Endothelial cell of umbilical vein (primary cell): ENCODE measurements at regions not wholly inside any gene's neighbourhood (a gene's known extent, or its start where the extent isn't known, plus 50 kb on each side); places are given as distances from the start of the nearest gene placed in this dataset.

Source experiments
- BruUV-seq: library from RNA; stranded (reverse); fragments of 400-500 nt; replicated peaks from 2 replicates; lab custom pipeline; 2021; lab: Mats Ljungman, UMichigan
- CTCF ChIA-PET: fragments of 300-600, 350-600 bp; sonication (Branson Sonifier 250); formaldehyde crosslinking; loops from one replicate; lab custom pipeline; 2021; ENCODE audit warnings: antibody characterized with exemption, inconsistent platforms; lab: Charles Lee
- POLR2A ChIA-PET: fragments of 300-600, 350-600 bp; sonication (Branson Sonifier 250); formaldehyde crosslinking; loops from one replicate; lab custom pipeline; 2021; ENCODE audit warnings: antibody characterized with exemption, inconsistent platforms; lab: Charles Lee
- DNase-seq: peaks from one replicate; pipeline ENCODE4 v3.0.0-alpha.2; 2011; ENCODE audit warnings: low read depth, low spot score
- FAIRE-seq: peaks from 2 replicates; lab custom pipeline; 2011; peaks lifted over from hg19 to GRCh38; lab: Jason Lieb, UNC
- H2AFZ ChIP-seq: 2 replicates; pipeline ENCODE4 v1.6.0; 2012; ENCODE audit warnings: low read depth, low read length, control low read depth, inconsistent platforms
- H3K27ac ChIP-seq: 2 replicates; pipeline ENCODE4 v1.5.1; 2011; ENCODE audit warnings: low read depth, mild to moderate bottlenecking, control low read depth, low read length, moderate library complexity; ENCODE audit not compliant: insufficient read depth
- H3K27me3 ChIP-seq, 2 experiments: 2 replicates each; pipeline versions ENCODE4 v1.6.0 to v1.6.1; 2011; ENCODE audit warnings: low read length in 2 of 2, mixed read lengths in 1 of 2; ENCODE audit not compliant: control insufficient read depth in 2 of 2, insufficient read depth in 2 of 2
- H3K36me3 ChIP-seq, 2 experiments: 2 replicates in 1 of 2; 3 replicates in 1 of 2; pipeline ENCODE4 v1.5.1; 2011; ENCODE audit warnings: low read length in 2 of 2, mild to moderate bottlenecking in 1 of 2, moderate library complexity in 1 of 2; ENCODE audit not compliant: control insufficient read depth in 2 of 2, insufficient read depth in 2 of 2; ENCODE audit errors: extremely low read depth in 1 of 2
- H3K4me1 ChIP-seq: 3 replicates; pipeline ENCODE4 v1.5.1; 2011; ENCODE audit warnings: mild to moderate bottlenecking, low read length; ENCODE audit not compliant: control insufficient read depth, insufficient read depth; ENCODE audit errors: extremely low read depth
- H3K4me2 ChIP-seq: 2 replicates; pipeline ENCODE4 v1.6.1; 2011; ENCODE audit warnings: low read length, control low read depth, mixed read lengths; ENCODE audit not compliant: insufficient read depth
- H3K4me3 ChIP-seq, 3 experiments: fragments of 200-600 bp in 1 of 3; sonication (generic), shearing (Covaris generic) in 1 of 3; replicated peaks in 1 of 3; 2 replicates each; pipeline ENCODE4 v1.5.1; 2011 to 2016; ENCODE audit warnings: control low read depth in 3 of 3, low read length in 3 of 3, mild to moderate bottlenecking in 2 of 3, inconsistent platforms in 1 of 3, low read depth in 1 of 3, moderate library complexity in 1 of 3; ENCODE audit not compliant: insufficient read depth in 1 of 3
- H3K79me2 ChIP-seq: 2 replicates; pipeline ENCODE4 v1.6.0; 2012; ENCODE audit warnings: low read length, inconsistent platforms; ENCODE audit not compliant: control insufficient read depth, insufficient read depth
- H3K9ac ChIP-seq: replicated peaks from 2 replicates; pipeline ENCODE3; 2011; ENCODE audit warnings: low read length, control low read depth; ENCODE audit not compliant: insufficient read depth; ENCODE audit errors: extremely low read depth
- H3K9me1 ChIP-seq: replicated peaks from 3 replicates; pipeline ENCODE4 v1.6.0; 2011; ENCODE audit warnings: mild to moderate bottlenecking, low read length; ENCODE audit not compliant: control insufficient read depth, insufficient read depth; ENCODE audit errors: extremely low read depth
- H3K9me3 ChIP-seq: replicated peaks from 2 replicates; pipeline ENCODE4 v1.5.1; 2012; ENCODE audit warnings: low read length, inconsistent platforms; ENCODE audit not compliant: control insufficient read depth, insufficient read depth
- H4K20me1 ChIP-seq: replicated peaks from 2 replicates; pipeline ENCODE3; 2011; ENCODE audit warnings: mild to moderate bottlenecking, low read length; ENCODE audit not compliant: control insufficient read depth, insufficient read depth; ENCODE audit errors: extremely low read depth
- CTCF ChIP-seq, 2 donors: IDR thresholded peaks; 1 replicate in 1 of 2; 2 replicates in 1 of 2; pipeline ENCODE4 v1.5.1; 2011; ENCODE audit warnings: low read length in 2 of 2, mild to moderate bottlenecking in 2 of 2, moderate library complexity in 2 of 2, control low read depth in 1 of 2, inconsistent platforms in 1 of 2, low read depth in 1 of 2; ENCODE audit not compliant: insufficient read depth in 1 of 2; ENCODE audit errors: extremely low read depth in 1 of 2
- EZH2 ChIP-seq: IDR thresholded peaks from 2 replicates; pipeline ENCODE4 v1.6.1; 2012; ENCODE audit warnings: borderline replicate concordance, low read depth, mild to moderate bottlenecking, moderate library complexity, low read length, inconsistent platforms; ENCODE audit not compliant: severe bottlenecking
- FOS ChIP-seq: IDR thresholded peaks from 2 replicates; pipeline ENCODE4 v1.6.1; 2011; ENCODE audit warnings: mild to moderate bottlenecking, low read length, moderate library complexity, borderline replicate concordance; ENCODE audit not compliant: insufficient read depth
- GATA2 ChIP-seq: IDR thresholded peaks from 2 replicates; pipeline ENCODE4 v1.7.0; 2011; ENCODE audit warnings: low read depth, mild to moderate bottlenecking, moderate library complexity, mixed read lengths, low read length; ENCODE audit not compliant: insufficient read length, insufficient read depth
- JUN ChIP-seq: IDR thresholded peaks from 2 replicates; pipeline ENCODE4 v1.6.1; 2011; ENCODE audit warnings: borderline replicate concordance, low read depth; ENCODE audit not compliant: insufficient read length, insufficient read depth
- MAX ChIP-seq: IDR thresholded peaks from 2 replicates; pipeline ENCODE4 v1.6.1; 2011; ENCODE audit not compliant: insufficient read depth, insufficient read length
- MYC ChIP-seq: IDR thresholded peaks from one replicate; pipeline ENCODE4 v1.6.1; 2011; ENCODE audit warnings: mild to moderate bottlenecking, low read depth, low read length
- POLR2A ChIP-seq: IDR thresholded peaks from 2 replicates; pipeline ENCODE4 v1.6.1; 2012; ENCODE audit warnings: low read depth, mild to moderate bottlenecking, control low read depth, low read length
- POLR2AphosphoS5 ChIP-seq: IDR thresholded peaks from 2 replicates; pipeline ENCODE4 v1.6.1; 2012; ENCODE audit warnings: low read depth, mild to moderate bottlenecking, control low read depth, low read length, moderate library complexity; ENCODE audit not compliant: insufficient read depth
- dilution Hi-C: fragments of 300-500 bp; cut with MboI; formaldehyde crosslinking; loops from one replicate; pipeline ENCODE4 v1.15.0; 2019; ENCODE audit warnings: low sequenced_read_pairs; ENCODE audit not compliant: extremely low pct_ligation_motif_present
- intact Hi-C: fragments of 100-400 bp; cut with micrococcal nuclease; formaldehyde crosslinking; loops from one replicate; pipeline ENCODE4 v1.10.0; 2022

GRCh38 chr1:115183721-115184259, 94.5 kb upstream of the TSPAN2 start:
- Histone ChIP-seq H3K79me2 (no peaks in the 10 kb centered on the region), H3K9ac (no peak overlapping the region), H4K20me1 (no peaks in the 10 kb centered on the region), H3K27ac (no peak overlapping the region), H3K27me3 (no peaks in the 10 kb centered on the region), H3K4me3 (no peak overlapping the region), H3K36me3 (no peaks in the 10 kb centered on the region), H3K9me1 (no peaks in the 10 kb centered on the region), H3K9me3 (no peaks in the 10 kb centered on the region), H2AFZ (no peak overlapping the region), H3K4me1 (peaks cover 4% of the 10 kb centered on the region), H3K4me2 (no peak overlapping the region)
- CTCF ChIA-PET, result no interaction called here
- dilution Hi-C loops (no loop called here), intact Hi-C loops (no loop called here)
- no TSS peak for BruUV-seq
- FAIRE-seq, result no peak
- no peak for DNase-seq
- POLR2A ChIA-PET, result no interaction called here
- TF ChIP-seq POLR2A (no peak), JUN (no peak), MAX (no peak), MYC (no peak), GATA2 (no peak), CTCF (IDR thresholded peaks at IDR 0.05; ENCODE audit: extremely low read depth in 1 of 2, insufficient read depth in 1 of 2, low read depth in 1 of 2, low read length in 2 of 2) (no peak), FOS (no peak), EZH2 (no peak), POLR2AphosphoS5 (no peak)
